GM20000 (cell line): ENCODE measurements at regions not wholly inside any gene's neighbourhood (a gene's known extent, or its start where the extent isn't known, plus 50 kb on each side); places are given as distances from the start of the nearest gene placed in this dataset.

Experiments
- DNase-seq: peaks from one replicate; pipeline ENCODE4 v3.0.0; 2012; ENCODE audit warnings: low spot score
- CTCF ChIP-seq: IDR thresholded peaks from 2 replicates; pipeline ENCODE4 v1.5.1; 2012; ENCODE audit warnings: mild to moderate bottlenecking, control low read depth; ENCODE audit errors: extremely low read depth, missing control alignments

GRCh38 chr6:148619891-148620290 lies 126.9 kb upstream of the UST start:
- DNase-seq = no peak
- TF ChIP-seq CTCF = no peak

- TF ChIP-seq CTCF = no peak
Measured at GRCh38 chr6:148620579-148621298, 126.1 kb upstream of the UST start.

GRCh38 chr6:148625609-148626008 lies 121.2 kb upstream of the UST start:
- no peak for TF ChIP-seq CTCF

More at GRCh38 chr6:148620579-148621298, 126.1 kb upstream of the UST start:
- peak; percentile 40 for DNase-seq

GRCh38 chr6:148628251-148628650 lies 118.6 kb upstream of the UST start:
- no peak for DNase-seq
- no peak for TF ChIP-seq CTCF

More at GRCh38 chr6:148625609-148626008, 121.2 kb upstream of the UST start:
- no peak for DNase-seq

GRCh38 chr6:148629181-148629580 lies 117.6 kb upstream of the UST start:
- no peak for TF ChIP-seq CTCF
- DNase-seq = no peak

- peak; percentile 29 for DNase-seq
- TF ChIP-seq CTCF = no peak
Measured at GRCh38 chr6:148629592-148630465, 117.0 kb upstream of the UST start.
